ENCODE measurements at regions not wholly inside any gene's neighbourhood (a gene's known extent, or its start where the extent isn't known, plus 50 kb on each side); places are given as distances from the start of the nearest gene placed in this dataset.

GRCh38 chr3:102158080-102158740, 276.6 kb upstream of the ZPLD1 start:
- DNase-seq (ENCODE audit: low spot score) = no peak

- DNase-seq (ENCODE audit: low spot score) = no peak
Observed at GRCh38 chr3:102159810-102160451, 274.9 kb upstream of the ZPLD1 start.

DNA sequence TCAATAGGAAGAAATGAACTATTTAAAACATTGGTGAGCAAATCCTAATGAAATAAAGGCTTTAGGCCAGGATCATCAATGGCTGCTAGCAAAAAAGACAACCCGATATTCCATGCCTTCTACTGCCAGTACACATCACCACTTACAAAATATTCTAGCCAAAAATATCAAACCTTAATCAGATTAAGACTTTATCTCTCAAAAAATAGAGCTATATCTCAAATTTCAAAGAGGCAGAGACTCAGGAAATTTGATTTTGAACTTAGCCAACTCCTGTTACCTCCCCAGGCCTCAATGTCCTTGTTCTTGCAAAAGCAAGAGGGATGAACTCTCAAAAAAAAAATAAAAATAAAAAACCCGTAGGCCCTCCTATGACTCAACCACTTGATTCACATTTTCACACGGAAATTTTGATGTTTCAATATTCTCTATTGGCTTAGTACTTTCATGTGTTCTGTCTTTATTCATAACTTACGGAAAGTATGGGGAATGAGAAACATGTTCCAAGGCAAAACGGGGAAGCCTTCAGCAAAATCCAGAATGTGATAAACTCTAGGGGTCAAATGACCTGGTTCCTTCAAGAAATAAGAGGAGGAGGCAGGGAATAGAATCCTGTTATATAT, 273.3 kb upstream of the ZPLD1 start:
- DNase-seq (ENCODE audit: low spot score) = no peak

- DNase-seq (ENCODE audit: low spot score) = no peak
Observed at GRCh38 chr3:102162251-102162650, 272.6 kb upstream of the ZPLD1 start.

GRCh38 chr3:102163039-102163817, 271.6 kb upstream of the ZPLD1 start:
- DNase-seq (ENCODE audit: low spot score) = no peak

GRCh38 chr3:102163818-102164154, 271.0 kb upstream of the ZPLD1 start:
- no peak for DNase-seq (ENCODE audit: low spot score)

DNA sequence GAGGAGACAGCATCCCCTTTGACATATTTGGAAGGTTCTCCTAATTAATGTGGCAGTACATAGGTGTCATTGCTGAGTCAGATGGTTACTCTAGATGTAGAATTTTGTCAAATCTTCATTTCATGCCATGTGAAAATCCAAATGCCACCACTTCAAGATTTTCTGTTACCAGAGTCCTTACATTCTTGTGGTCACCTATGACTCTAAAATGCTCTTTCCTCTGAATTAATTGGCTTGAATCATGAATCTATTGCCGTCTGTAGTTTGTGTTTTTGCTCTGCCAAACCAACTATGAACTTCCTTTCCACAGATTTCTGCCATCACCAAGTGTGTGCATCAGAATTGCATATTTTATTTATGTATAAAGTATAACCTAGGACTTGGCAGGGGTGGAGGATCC, 269.4 kb upstream of the ZPLD1 start:
- DNase-seq (ENCODE audit: low spot score) = no peak

DNA sequence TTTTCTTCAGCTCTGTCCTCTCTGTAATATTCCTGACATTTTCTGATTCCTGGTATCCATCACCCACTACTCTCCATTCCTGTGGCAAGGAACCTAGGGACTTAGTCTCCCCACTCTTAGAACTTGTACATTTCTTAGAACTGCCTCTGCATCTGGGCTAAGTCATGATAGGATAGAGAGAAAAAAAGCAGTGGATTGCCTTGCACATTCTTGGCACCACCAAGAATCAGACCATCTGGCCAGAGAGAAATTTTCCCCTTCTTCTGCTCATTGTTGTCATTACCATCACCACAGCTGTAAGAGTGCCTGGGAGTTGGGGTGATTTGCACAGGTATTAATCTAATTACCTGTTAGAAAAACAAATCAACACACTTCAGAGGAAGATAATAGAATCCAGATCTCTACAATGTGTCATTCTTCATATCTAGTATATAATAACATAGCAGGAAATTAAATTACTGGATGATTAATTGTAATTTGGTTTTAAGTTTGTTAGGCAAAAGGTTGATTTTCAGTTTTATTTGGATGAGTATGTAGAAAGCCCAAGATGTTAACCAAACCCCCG, 264.8 kb upstream of the ZPLD1 start:
- no peak for DNase-seq (ENCODE audit: low spot score)

- no peak for DNase-seq (ENCODE audit: low spot score)
Observed at GRCh38 chr3:102170545-102170944, 264.3 kb upstream of the ZPLD1 start.

DNA sequence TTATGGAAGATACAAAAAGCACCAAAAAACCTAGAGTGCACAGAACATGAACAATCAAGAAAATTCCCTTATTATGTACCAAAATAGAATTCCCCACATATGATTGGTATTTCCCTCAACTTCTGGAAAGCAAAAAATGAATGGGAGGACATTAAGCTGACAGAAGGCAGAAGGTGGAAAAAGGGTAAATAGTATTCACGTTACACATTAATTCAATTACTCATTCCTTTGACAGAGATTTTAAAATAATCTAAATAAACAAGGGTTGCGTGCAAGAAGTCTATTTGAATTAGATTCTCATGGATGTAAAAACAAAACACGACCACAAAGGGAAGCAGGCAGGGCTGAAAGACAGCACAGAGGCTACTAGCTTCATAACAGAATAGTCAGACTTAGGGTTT, 260.5 kb upstream of the ZPLD1 start:
- no peak for DNase-seq (ENCODE audit: low spot score)

- no peak for DNase-seq (ENCODE audit: low spot score)
Observed at GRCh38 chr3:102174832-102175374, 259.9 kb upstream of the ZPLD1 start.

GRCh38 chr3:102176333-102177050, 258.3 kb upstream of the ZPLD1 start:
- DNase-seq (ENCODE audit: low spot score) = no peak

DNA sequence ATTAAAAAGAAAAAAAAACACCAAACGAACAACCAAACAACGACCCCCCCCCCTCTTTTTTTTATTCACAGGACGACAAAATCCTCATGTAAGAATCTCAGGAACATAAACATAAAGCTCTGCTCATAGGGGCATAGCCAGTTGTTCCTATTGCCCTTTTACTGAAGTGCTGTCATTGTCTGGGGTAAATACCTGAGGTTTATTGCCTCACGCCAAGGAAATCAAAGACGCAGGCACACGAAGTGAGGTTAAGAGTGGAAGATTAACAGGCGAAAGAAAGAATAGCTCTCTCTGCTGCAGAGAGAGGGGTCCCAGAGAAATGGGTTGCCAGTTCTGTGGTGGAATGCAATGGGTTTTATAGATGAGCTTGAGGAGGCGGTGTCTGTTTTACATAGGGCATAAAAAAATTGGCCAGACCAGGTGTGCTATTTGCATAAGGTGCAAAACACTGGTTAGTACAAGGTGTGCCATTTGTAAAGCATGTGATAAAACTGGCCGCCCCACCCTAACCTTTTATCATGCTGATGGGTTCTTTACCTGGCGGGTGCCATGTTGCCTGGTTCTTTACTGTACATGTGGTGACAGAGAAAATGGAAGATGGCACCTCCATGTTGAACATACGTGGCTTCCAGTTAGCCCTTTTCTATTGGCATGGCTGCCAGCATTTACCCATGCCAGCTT, 257.6 kb upstream of the ZPLD1 start:
- no peak for DNase-seq (ENCODE audit: low spot score)

DNA sequence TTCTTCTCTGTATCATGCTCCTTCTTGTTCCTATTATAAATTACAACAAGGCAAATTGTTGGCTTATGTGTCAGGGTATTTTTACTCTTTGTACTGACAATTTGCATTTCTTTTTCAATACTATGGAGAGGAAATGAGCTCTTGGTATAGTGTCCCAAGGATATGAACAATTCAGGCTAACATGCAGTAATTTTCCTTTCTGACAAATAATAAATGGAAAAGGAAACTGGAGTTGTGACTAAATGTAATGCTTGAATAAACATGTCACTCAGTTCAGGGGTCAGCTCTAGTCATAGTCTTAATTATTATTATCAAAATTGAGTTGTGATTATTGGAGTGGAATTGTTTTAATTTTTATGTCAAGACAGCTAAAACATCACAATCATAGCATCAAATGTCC, 256.0 kb upstream of the ZPLD1 start:
- no peak for DNase-seq (ENCODE audit: low spot score)

- DNase-seq (ENCODE audit: low spot score) = no peak
Observed at GRCh38 chr3:102179326-102180177, 255.3 kb upstream of the ZPLD1 start.

DNA sequence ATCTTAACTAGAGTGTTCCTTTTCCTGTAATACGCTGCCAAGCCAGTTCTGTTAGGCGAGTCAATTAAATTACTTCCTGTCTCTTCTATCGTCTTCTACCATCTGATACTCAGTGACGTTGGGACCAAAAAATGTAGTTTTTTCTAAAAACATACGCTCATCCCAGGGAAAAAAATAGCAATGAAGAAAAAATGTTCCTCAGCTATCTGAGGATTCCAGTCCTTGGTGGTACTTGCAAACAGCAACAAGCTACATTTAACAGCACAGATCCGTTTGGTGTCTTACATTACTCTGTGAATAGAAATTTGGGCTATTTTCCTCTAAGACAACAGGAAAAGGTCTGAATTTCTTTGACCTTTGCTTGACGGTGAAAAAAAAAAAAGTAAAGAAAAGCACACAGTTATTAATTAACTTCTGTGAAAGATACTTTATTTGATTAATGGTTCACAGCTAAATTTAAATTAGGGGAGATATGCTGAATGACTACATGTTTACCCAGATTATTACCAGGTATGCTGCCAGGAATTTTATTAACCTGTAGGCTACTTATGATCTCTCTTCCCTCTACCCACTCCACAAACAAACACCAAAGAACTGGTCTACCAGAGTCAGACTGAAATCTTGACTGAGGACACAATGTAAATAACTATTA, 254.4 kb upstream of the ZPLD1 start:
- no peak for DNase-seq (ENCODE audit: low spot score)

DNA sequence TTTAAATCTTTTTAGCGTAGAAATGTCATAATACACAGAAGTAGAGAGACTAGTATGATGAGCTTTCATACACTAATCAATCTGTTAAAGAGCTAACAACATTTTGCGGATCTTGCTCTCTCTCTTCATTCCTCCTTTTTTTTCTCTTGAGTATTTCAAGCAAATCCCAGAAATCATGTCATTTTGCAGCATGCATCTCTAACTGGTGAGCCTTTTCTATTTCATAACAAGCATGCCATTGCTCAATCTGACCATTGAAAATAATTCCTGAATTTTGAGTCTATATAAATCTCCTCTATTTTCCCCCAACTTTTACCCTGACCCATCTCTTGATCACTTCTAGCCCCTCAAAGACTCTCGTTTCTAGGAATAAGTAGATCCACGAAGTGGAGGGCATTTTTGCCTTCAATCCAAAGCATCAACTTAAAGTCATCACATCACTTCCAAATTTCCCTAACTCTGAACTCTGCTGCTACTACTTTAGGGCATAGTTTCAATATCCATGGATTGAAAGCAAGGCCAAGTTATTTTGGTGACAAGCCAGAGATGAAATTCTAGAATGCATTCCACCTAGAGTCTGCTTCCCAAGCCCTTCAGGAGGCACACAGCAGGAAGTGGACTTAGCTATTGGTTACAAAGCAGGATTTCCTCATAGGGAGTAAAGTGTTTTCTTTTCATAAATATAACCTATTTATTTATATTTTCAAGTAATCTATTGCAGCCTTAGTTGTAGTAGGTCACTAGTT, 253.5 kb upstream of the ZPLD1 start:
- DNase-seq (ENCODE audit: low spot score) = no peak

DNA sequence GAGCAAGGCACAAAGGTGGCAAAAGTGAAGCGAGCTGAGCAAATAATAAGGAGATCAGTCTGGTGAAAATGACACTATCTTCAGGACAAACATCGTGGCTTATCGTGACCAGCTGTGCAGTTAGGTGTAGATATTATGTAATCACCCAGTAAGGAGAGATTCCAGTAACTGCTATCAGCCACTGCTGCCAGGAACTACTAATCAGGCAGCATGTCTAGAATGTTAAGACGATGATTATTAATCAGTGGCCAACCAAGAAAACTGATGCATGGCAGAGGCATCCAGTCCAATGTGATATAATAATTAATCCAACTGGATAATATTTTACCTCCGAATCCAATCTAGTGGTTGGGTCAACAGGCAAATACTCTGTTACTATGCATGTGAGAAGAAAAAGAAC, 252.7 kb upstream of the ZPLD1 start:
- no peak for DNase-seq (ENCODE audit: low spot score)

DNA sequence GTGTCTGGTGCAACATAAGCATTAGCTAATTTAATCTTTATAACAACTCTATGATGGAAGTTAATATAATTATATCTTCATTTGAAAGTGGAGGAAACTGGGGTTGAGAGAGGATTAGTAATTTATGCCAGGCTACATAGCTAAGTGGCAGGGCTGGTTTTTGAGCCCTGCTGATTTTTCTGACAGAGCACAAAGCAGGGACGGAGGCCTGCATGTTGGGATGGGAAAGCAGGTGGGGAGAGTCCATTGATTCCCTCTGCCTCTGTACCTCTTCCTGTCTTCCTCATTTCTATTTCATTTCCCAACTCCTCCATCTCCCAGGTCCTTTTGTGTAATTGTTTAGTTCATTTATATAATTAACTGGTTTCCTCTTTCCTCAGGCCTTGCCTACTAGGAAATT, 251.6 kb upstream of the ZPLD1 start:
- no peak for DNase-seq (ENCODE audit: low spot score)
